HG02852 (cell line): ENCODE measurements at regions not wholly inside any gene's neighbourhood (a gene's known extent, or its start where the extent isn't known, plus 50 kb on each side); places are given as distances from the start of the nearest gene placed in this dataset.

Experiments
- ATAC-seq: cut with Tn5 transposase; IDR thresholded peaks from one replicate; pipeline ENCODE4 v1.9.1; 2021; ENCODE audit warnings: mild to moderate bottlenecking, moderate library complexity; ENCODE audit not compliant: unreplicated experiment

- ATAC-seq = no peak
These were observed 1138.5 kb downstream of the CDH11 start for GRCh38 chr16:63983401-63983800.

DNA sequence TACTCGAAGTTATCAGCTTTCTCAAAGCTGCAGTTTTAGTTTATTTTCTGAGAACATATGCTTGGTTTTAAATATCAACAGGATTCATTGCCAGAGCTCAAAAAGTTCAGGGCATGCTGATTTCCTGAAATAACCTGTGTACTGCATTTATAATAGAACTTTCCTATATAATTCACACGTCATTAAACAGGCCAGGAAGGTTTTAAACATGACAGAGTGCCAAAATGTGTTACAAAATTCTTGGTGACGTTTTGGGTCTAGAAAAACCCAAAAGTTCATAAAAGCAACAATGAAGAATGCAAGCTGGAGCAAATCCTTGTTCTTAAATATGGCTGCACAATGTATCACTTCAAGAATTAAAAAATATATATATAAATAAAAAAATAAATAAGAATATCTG, 1139.1 kb downstream of the CDH11 start:
- no peak for ATAC-seq

DNA sequence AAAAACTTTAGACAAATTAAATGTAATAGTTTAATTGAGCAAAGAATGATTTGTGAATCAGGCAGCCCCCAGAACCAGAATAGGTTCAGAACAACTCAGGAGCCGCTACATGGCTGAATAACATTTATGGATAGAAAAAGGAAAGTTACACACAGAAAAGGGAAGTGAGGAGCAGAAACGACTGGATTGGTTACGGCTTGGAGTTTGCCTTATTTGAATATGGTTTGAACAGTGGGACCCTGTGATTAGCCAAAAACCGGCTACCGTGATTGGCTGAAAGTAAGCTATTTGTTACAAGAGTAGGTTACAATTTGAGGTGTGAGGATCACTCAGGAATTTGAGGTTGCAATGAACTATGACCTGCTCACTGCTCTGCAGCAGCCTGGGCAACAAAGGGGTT, 1139.8 kb downstream of the CDH11 start:
- no peak for ATAC-seq

- ATAC-seq = no peak
These were observed 1140.2 kb downstream of the CDH11 start for GRCh38 chr16:63981639-63982038.

GRCh38 chr16:63980763-63981162, 1141.1 kb downstream of the CDH11 start:
- no peak for ATAC-seq

- ATAC-seq = no peak
These were observed 1143.6 kb downstream of the CDH11 start for GRCh38 chr16:63978240-63978639.

GRCh38 chr16:63976345-63976744, 1145.5 kb downstream of the CDH11 start:
- no peak for ATAC-seq

DNA sequence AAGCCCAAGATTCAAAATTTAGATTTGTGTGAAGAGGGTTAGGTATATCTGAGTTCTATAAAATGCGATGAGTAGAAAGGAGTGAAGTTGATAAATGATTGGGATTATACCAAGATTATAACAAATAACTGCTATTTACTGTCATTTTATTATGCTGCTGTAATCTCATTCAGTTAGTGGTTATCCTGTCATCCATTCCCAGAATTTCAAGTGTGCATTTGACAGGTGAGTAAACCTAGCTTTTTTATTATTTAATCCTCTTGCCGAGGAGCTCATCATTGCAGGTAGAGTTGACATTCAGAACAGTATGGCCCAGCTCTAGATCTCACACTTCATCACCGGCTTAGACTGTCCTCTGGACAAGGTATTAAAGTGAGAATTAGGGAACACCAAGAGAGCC, 1146.2 kb downstream of the CDH11 start:
- ATAC-seq = no peak

GRCh38 chr16:63967966-63968365, 1153.9 kb downstream of the CDH11 start:
- ATAC-seq = no peak

DNA sequence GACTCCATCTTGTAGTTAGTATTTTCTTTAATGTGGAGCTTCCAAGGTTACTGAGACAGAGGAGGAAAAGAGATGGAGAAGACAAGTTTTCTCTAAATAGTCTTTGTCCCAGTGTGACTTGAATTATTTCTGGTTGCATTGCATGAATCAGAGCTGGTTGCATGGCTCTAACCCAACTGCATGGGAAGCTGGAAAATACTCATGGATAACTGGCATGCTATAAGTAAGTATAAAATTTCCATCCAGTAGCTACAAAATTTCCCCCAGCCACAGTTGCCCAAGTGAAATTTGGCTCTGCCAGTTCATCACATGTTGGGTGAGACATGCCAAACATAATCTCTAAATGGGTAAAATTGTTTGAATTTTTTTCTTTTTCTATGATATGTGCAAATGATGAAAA, 1161.5 kb downstream of the CDH11 start:
- no peak for ATAC-seq

DNA sequence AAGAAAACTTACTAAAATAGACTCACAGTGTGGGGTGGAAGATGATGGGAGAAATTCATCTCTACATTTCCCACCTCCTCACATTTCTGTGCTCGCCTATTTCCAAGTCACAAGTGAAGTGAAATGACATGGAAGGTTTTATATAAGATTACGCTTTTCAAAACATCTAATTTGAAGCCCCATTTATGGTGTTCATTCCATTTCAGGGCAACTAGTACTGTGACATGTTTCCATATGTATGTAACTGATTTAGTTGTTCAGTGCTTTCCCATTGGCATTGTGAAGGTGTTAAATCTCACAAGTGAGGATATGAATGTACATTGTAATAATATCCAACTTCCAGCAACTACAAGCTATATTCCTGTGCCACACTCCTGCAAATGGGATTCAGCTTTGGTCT, 1174.8 kb downstream of the CDH11 start:
- ATAC-seq = no peak

GRCh38 chr16:63945806-63946205, 1176.1 kb downstream of the CDH11 start:
- ATAC-seq = no peak

- no peak for ATAC-seq
These were observed 1178.3 kb downstream of the CDH11 start for GRCh38 chr16:63943566-63943965.

- ATAC-seq = no peak
These were observed 1183.2 kb downstream of the CDH11 start for GRCh38 chr16:63938661-63939060.

DNA sequence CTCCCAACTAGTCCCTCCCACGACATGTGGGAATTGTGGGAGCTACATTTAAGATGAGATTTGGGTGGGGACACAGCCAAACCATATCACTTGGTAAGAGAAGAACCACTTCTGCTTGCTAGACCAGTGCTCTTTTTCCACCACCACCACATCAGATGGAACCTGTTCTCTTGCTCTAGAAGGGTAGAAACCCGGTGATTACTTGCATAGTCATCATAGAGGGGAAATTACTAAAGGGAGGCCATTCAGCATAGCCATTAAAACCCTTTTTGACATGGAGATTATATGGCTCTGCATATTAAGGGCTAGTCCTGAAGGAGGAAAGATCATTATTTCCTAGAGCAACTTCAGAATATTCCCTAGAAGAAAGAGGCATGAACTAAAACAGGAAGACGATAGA, 1188.0 kb downstream of the CDH11 start:
- no peak for ATAC-seq

DNA sequence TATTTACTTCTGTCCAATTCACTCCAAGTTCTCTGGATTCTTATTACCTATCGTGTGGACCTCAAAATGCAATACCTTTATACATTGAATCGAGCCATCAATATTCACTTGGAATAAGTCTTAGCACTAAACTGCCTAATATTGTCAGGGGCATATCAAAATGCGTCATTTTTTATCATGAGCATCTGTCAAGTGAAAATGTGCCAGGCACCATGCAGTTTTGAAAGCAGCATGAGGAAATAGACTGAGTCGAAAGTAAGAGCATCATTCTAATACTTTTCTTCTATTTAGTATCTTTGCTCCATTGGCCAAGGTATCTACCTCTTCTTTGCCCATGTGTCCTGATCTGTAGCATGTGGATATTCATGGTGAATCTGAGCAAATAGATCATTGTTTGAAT, 1193.4 kb downstream of the CDH11 start:
- no peak for ATAC-seq

GRCh38 chr16:63925221-63925620, 1196.6 kb downstream of the CDH11 start:
- no peak for ATAC-seq

DNA sequence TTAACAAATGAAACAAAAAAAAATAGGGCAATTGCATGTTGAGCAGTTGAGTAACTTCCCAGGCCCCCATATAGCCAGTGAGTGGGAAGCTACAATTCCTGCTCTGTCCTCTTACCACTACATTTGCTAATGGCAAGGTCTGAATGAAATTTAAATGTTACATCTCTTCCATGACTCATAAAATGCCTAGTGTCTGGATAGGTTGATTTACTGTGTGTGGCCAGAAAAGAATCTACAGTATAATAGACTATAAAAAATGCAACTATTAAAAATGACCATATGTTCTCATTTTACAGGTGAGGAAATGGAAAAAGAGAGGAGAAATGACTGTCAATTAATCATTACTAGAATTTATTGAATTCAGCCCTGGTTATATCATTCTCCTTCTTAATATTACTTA, 1199.3 kb downstream of the CDH11 start:
- ATAC-seq = no peak

DNA sequence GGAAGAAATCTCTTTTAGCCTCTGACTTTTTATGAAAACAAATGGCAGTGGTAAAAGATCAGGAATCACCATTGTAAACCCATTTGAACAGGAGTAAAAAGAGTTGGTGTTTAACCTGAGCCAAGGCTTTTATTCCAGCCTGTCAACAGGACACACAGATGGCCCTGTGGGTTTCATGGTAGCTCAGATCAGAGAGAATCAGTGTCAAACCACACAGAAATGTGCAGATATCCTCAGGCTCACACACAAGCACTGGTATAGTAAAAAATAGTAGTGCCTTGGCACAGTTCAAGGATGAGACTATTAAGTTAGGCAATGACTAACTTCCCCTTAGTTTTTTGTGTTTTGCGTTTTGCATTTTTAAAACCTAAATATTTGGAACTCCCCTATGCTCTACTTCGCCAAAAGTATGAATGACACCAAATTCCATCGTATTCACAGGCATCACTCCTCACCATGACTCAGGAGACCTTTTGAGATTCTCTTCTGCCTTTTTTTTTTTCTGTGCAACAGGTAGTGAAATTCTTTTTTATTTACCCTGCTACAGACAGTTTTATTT, 1200.0 kb downstream of the CDH11 start:
- ATAC-seq = no peak

DNA sequence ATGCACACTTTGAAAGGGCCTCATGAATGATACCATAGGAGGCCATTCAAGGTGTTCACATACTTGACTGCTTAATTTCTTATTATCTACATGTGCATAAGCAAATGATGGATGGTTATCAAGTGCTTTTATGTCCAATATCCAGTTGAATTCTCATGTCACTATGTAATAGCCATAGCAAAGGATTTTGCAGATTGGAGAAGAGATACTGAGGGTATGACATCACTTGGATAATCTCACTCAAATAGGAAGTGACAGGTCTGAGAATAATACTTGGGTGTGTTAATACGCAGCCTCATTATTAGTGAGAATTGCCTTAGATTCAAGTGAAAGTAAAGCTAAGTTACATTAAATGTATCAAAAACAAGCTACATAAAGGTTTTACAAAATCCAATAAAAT, 1208.6 kb downstream of the CDH11 start:
- ATAC-seq = no peak

GRCh38 chr16:63907251-63907650, 1214.6 kb downstream of the CDH11 start:
- ATAC-seq = no peak

DNA sequence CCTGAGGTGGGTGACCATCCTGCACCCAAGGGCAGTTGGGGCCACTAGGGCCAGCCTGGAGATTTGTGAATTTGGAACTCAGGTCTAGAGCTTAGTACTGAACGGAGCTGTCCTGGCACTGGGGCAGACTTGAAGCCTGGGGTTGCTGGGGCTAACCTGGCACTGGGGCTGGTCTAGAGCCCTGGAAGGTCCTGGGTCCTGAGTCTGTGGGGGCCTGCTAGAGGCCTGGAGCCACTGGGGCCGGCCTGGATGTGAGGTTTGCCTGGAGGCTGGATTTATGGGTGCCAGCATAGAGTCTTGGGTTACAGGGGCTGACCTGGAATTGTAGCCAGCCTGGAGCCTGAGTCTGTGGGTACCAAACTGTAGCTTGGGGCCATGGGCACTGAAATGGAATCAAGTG, 1216.9 kb downstream of the CDH11 start:
- ATAC-seq = no peak

DNA sequence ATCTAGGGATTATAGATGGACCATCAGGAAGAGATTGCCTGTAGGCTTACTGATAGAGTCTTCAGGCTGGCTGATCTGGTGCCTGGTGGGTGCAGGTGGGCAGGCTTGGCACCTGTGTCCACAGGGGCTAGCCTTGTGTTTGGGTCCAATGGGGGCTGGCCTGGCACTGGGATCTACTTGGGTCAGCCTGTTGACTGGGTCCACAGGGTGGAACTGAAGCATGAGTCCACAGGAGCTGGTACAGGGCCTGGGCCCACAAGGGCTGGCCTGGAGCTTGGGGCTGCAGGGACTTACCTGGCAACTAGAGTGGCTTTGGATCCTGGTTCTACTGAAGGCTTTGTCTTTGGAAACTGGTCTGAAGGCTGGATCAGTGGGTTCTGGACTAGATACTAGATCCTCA, 1217.7 kb downstream of the CDH11 start:
- ATAC-seq = no peak
